ENCODE measurements at regions not wholly inside any gene's neighbourhood (a gene's known extent, or its start where the extent isn't known, plus 50 kb on each side); places are given as distances from the start of the nearest gene placed in this dataset.

GRCh38 chr11:80592546-80592945 lies 1151.7 kb upstream of the TENM4 start:
- Mint-ChIP-seq H3K4me3 (no peak overlapping the region), H3K4me1 (ENCODE audit: low read depth) (no peaks in the 10 kb centered on the region), H3K27ac (no peak overlapping the region), H3K36me3 (ENCODE audit: low read depth) (no peaks in the 10 kb centered on the region), H3K27me3 (ENCODE audit: low read depth) (no peaks in the 10 kb centered on the region), H3K9me3 (ENCODE audit: insufficient read depth) (peaks cover 5% of the 10 kb centered on the region)
- DNase-seq: no peak
- ChIA-PET POLR2A (no interaction called here), CTCF (no interaction called here)
- no peak for ATAC-seq

DNA sequence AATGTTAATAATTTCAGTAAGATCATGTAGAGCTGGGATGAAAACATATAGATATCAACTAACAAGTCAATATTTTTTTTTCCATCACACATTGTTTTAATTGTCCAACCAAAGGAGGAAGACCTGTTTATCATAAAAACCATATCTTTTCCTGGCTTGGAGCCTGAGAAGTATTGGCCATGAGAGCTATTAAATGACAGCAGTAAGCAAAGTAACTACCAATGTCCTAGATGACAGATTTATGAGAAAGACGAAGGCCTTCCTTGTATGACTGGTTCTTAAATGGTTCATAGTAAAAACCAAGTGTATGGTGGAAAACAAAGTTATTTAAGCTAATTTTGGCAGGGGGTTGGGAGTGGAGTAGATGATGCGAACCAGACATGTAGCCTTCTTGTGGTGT lies 1147.1 kb upstream of the TENM4 start:
- DNase-seq: no peak
- no peak overlapping the region for H3K4me3 Mint-ChIP-seq
- H3K27me3 Mint-ChIP-seq (ENCODE audit: low read depth): no peaks in the 10 kb centered on the region
- H3K4me1 Mint-ChIP-seq (ENCODE audit: low read depth): no peaks in the 10 kb centered on the region
- CTCF ChIA-PET: no interaction called here
- POLR2A ChIA-PET: no interaction called here
- no peak overlapping the region for H3K27ac Mint-ChIP-seq
- no peaks in the 10 kb centered on the region for H3K36me3 Mint-ChIP-seq (ENCODE audit: low read depth)
- H3K9me3 Mint-ChIP-seq (ENCODE audit: insufficient read depth): no peaks in the 10 kb centered on the region
- no peak for ATAC-seq

GRCh38 chr11:80586464-80586863 lies 1145.6 kb upstream of the TENM4 start:
- no peak overlapping the region for H3K4me3 Mint-ChIP-seq
- ChIA-PET CTCF (no interaction called here), POLR2A (no interaction called here)
- ATAC-seq (no peak), DNase-seq (no peak)
- H3K4me1 Mint-ChIP-seq (ENCODE audit: low read depth): no peaks in the 10 kb centered on the region
- no peaks in the 10 kb centered on the region for H3K27me3 Mint-ChIP-seq (ENCODE audit: low read depth)
- no peaks in the 10 kb centered on the region for H3K36me3 Mint-ChIP-seq (ENCODE audit: low read depth)
- no peak overlapping the region for H3K27ac Mint-ChIP-seq
- H3K9me3 Mint-ChIP-seq (ENCODE audit: insufficient read depth): no peaks in the 10 kb centered on the region

DNA sequence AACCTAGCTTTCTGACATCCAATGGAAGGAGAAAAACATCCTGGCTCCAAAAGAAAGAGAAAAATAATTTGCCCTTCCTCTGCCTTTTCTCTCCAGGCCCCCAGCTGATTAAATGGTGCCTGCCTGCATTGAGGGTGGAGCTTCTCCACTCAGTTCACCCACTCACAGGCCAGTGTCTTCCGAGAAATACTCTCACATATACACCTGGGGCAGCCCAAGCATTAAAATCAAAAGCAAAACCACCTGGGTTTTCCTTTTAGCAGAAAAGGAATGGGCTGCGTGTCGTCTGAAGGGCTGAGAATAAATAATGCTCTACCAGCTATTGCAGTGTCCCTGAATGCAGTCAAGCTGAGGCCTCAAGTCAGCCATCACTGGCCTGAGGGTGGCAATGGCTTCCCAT lies 1143.8 kb upstream of the TENM4 start:
- ATAC-seq (no peak), DNase-seq (no peak)
- Mint-ChIP-seq H3K4me3 (no peak overlapping the region), H3K9me3 (ENCODE audit: insufficient read depth) (no peaks in the 10 kb centered on the region), H3K27ac (no peak overlapping the region), H3K36me3 (ENCODE audit: low read depth) (no peaks in the 10 kb centered on the region), H3K27me3 (ENCODE audit: low read depth) (no peaks in the 10 kb centered on the region), H3K4me1 (ENCODE audit: low read depth) (no peaks in the 10 kb centered on the region)
- CTCF ChIA-PET: no interaction called here
- POLR2A ChIA-PET: no interaction called here

DNA sequence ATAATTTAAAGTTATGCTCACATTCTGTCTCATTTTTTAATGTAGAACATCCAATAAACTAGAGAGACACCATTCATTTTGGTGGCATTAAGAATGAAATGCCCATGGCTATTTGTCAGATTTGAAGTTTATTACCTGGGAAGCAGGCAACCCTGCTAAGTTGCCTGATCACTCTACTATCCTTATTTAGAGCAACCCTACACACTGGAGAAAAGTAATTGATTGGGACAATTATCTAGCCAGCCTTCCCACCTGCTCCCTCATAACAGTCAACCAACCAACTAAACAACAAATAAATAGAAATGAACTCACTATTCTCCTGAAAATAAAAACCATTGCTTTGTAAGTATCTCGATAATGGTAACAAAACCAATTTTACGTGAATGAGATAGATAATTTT lies 1129.0 kb upstream of the TENM4 start:
- Mint-ChIP-seq H3K4me3 (no peak overlapping the region), H3K27ac (no peak overlapping the region), H3K4me1 (ENCODE audit: low read depth) (no peaks in the 10 kb centered on the region), H3K27me3 (ENCODE audit: low read depth) (no peaks in the 10 kb centered on the region), H3K36me3 (ENCODE audit: low read depth) (no peaks in the 10 kb centered on the region), H3K9me3 (ENCODE audit: insufficient read depth) (peaks cover 8% of the 10 kb centered on the region)
- POLR2A ChIA-PET: no interaction called here
- DNase-seq (no peak), ATAC-seq (no peak)
- CTCF ChIA-PET: no interaction called here

DNA sequence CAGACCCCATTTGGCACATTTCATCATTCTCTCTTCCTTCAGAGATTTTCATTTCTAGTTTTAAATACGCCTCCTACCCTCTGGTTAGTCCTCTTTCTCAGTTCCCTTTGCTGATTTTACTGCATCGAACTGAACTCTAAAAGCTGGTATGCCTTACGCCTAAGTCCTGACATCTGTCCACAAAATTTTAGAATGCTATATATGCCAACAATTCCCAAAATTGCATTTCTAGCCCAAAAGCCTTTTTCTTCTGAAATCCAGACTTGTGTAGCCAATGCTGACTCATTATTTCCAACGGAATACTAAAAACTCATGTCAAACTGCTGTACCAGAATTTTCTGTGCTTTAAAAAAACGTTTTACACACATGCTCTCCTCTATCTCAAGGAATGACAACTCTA lies 1124.4 kb upstream of the TENM4 start:
- no peak overlapping the region for H3K4me3 Mint-ChIP-seq
- DNase-seq (no peak), ATAC-seq (no peak)
- ChIA-PET POLR2A (no interaction called here), CTCF (no interaction called here)
- H3K4me1 Mint-ChIP-seq (ENCODE audit: low read depth): no peaks in the 10 kb centered on the region
- no peak overlapping the region for H3K27ac Mint-ChIP-seq
- H3K27me3 Mint-ChIP-seq (ENCODE audit: low read depth): no peaks in the 10 kb centered on the region
- H3K9me3 Mint-ChIP-seq (ENCODE audit: insufficient read depth): no peaks in the 10 kb centered on the region
- no peaks in the 10 kb centered on the region for H3K36me3 Mint-ChIP-seq (ENCODE audit: low read depth)

- DNase-seq (no peak), ATAC-seq (no peak)
- POLR2A ChIA-PET: no interaction called here
- peaks cover 4% of the 10 kb centered on the region for H3K9me3 Mint-ChIP-seq (ENCODE audit: insufficient read depth)
- CTCF ChIA-PET: no interaction called here
- no peaks in the 10 kb centered on the region for H3K4me1 Mint-ChIP-seq (ENCODE audit: low read depth)
- no peaks in the 10 kb centered on the region for H3K27me3 Mint-ChIP-seq (ENCODE audit: low read depth)
- H3K36me3 Mint-ChIP-seq (ENCODE audit: low read depth): no peaks in the 10 kb centered on the region
- no peak overlapping the region for H3K27ac Mint-ChIP-seq
- H3K4me3 Mint-ChIP-seq: no peak overlapping the region
Observed at GRCh38 chr11:80562523-80563125, 1121.8 kb upstream of the TENM4 start.

GRCh38 chr11:80559942-80560341 lies 1119.1 kb upstream of the TENM4 start:
- Mint-ChIP-seq H3K4me3 (no peak overlapping the region), H3K27ac (no peak overlapping the region), H3K4me1 (ENCODE audit: low read depth) (no peaks in the 10 kb centered on the region), H3K9me3 (ENCODE audit: insufficient read depth) (peaks cover 4% of the 10 kb centered on the region), H3K27me3 (ENCODE audit: low read depth) (no peaks in the 10 kb centered on the region), H3K36me3 (ENCODE audit: low read depth) (no peaks in the 10 kb centered on the region)
- DNase-seq (no peak), ATAC-seq (no peak)
- ChIA-PET POLR2A (no interaction called here), CTCF (no interaction called here)

DNA sequence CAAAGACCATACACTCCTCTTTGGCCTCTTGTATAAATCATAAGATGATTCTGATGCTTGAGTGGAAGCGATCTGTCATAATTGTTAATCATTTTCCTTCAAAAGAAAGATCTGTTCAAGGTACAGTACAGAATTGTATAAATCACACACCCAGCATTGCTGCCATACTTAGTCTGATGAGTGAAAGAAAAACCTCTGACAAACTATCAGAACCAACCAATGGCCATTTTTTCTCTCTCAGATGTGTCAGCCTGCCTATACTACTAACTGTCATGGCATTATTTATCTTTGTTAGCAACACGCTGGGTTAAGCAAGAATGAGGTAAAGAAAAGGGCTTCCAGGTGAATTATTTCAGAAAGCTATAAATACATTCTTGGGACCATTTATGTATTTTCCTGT lies 1112.7 kb upstream of the TENM4 start:
- no peak for ATAC-seq
- no peak for DNase-seq
- no peaks in the 10 kb centered on the region for H3K4me1 Mint-ChIP-seq (ENCODE audit: low read depth)
- CTCF ChIA-PET: no interaction called here
- H3K36me3 Mint-ChIP-seq (ENCODE audit: low read depth): no peaks in the 10 kb centered on the region
- no peak overlapping the region for H3K4me3 Mint-ChIP-seq
- POLR2A ChIA-PET: no interaction called here
- H3K27me3 Mint-ChIP-seq (ENCODE audit: low read depth): no peaks in the 10 kb centered on the region
- H3K27ac Mint-ChIP-seq: no peak overlapping the region
- H3K9me3 Mint-ChIP-seq (ENCODE audit: insufficient read depth): peaks cover 20% of the 10 kb centered on the region

DNA sequence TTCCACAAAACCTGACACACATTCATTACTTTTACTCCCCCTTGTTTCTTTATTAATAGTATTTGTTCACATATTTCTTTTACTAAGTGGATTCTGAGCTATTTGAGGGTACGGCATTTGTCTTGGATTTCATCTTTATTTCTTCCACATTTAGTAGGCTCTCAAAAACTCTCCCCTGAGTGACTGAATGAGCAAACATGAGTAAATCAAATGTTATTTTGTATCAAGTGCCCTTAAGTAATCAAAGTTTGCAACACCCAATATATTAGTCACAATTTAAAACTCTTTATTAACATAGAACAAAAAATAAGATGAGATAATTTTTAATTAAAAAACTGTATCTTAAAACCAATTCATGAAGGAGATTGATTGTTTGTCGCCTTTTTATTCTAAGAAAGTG lies 1101.9 kb upstream of the TENM4 start:
- no peaks in the 10 kb centered on the region for H3K4me1 Mint-ChIP-seq (ENCODE audit: low read depth)
- ATAC-seq (no peak), DNase-seq (no peak)
- H3K27me3 Mint-ChIP-seq (ENCODE audit: low read depth): no peaks in the 10 kb centered on the region
- H3K9me3 Mint-ChIP-seq (ENCODE audit: insufficient read depth): peaks cover 12% of the 10 kb centered on the region
- POLR2A ChIA-PET: no interaction called here
- no peaks in the 10 kb centered on the region for H3K36me3 Mint-ChIP-seq (ENCODE audit: low read depth)
- H3K27ac Mint-ChIP-seq: no peak overlapping the region
- CTCF ChIA-PET: no interaction called here
- H3K4me3 Mint-ChIP-seq: no peak overlapping the region

- H3K27me3 Mint-ChIP-seq (ENCODE audit: low read depth): no peaks in the 10 kb centered on the region
- H3K4me3 Mint-ChIP-seq: no peak overlapping the region
- DNase-seq (no peak), ATAC-seq (no peak)
- no peaks in the 10 kb centered on the region for H3K36me3 Mint-ChIP-seq (ENCODE audit: low read depth)
- ChIA-PET CTCF (no interaction called here), POLR2A (no interaction called here)
- H3K9me3 Mint-ChIP-seq (ENCODE audit: insufficient read depth): peaks cover 20% of the 10 kb centered on the region
- no peaks in the 10 kb centered on the region for H3K4me1 Mint-ChIP-seq (ENCODE audit: low read depth)
- no peak overlapping the region for H3K27ac Mint-ChIP-seq
Observed at GRCh38 chr11:80538040-80538439, 1097.2 kb upstream of the TENM4 start.

- DNase-seq (no peak), ATAC-seq (no peak)
- Mint-ChIP-seq H3K9me3 (ENCODE audit: insufficient read depth) (peaks cover 15% of the 10 kb centered on the region), H3K27me3 (ENCODE audit: low read depth) (no peaks in the 10 kb centered on the region), H3K4me1 (ENCODE audit: low read depth) (no peaks in the 10 kb centered on the region), H3K27ac (no peak overlapping the region), H3K36me3 (ENCODE audit: low read depth) (no peaks in the 10 kb centered on the region), H3K4me3 (no peak overlapping the region)
- POLR2A ChIA-PET: no interaction called here
- CTCF ChIA-PET: no interaction called here
Observed at GRCh38 chr11:80533463-80533862, 1092.6 kb upstream of the TENM4 start.

- no peaks in the 10 kb centered on the region for H3K27me3 Mint-ChIP-seq (ENCODE audit: low read depth)
- H3K9me3 Mint-ChIP-seq (ENCODE audit: insufficient read depth): peaks cover 15% of the 10 kb centered on the region
- no peak overlapping the region for H3K4me3 Mint-ChIP-seq
- no peaks in the 10 kb centered on the region for H3K4me1 Mint-ChIP-seq (ENCODE audit: low read depth)
- H3K36me3 Mint-ChIP-seq (ENCODE audit: low read depth): no peaks in the 10 kb centered on the region
- ChIA-PET POLR2A (no interaction called here), CTCF (no interaction called here)
- no peak for DNase-seq
- ATAC-seq: no peak
- no peak overlapping the region for H3K27ac Mint-ChIP-seq
Observed at GRCh38 chr11:80532633-80533232, 1091.9 kb upstream of the TENM4 start.
